SKM-1 treated with dmso at 0.1 percent for 144 hours (cell line): ENCODE measurements at regions not wholly inside any gene's neighbourhood (a gene's known extent, or its start where the extent isn't known, plus 50 kb on each side); places are given as distances from the start of the nearest gene placed in this dataset.

ENCODE experiments used
- DNase-seq: peaks from one replicate; lab custom pipeline; 2025; ENCODE audit not compliant: unreplicated experiment; lab: John Stamatoyannopoulos, UW

DNA sequence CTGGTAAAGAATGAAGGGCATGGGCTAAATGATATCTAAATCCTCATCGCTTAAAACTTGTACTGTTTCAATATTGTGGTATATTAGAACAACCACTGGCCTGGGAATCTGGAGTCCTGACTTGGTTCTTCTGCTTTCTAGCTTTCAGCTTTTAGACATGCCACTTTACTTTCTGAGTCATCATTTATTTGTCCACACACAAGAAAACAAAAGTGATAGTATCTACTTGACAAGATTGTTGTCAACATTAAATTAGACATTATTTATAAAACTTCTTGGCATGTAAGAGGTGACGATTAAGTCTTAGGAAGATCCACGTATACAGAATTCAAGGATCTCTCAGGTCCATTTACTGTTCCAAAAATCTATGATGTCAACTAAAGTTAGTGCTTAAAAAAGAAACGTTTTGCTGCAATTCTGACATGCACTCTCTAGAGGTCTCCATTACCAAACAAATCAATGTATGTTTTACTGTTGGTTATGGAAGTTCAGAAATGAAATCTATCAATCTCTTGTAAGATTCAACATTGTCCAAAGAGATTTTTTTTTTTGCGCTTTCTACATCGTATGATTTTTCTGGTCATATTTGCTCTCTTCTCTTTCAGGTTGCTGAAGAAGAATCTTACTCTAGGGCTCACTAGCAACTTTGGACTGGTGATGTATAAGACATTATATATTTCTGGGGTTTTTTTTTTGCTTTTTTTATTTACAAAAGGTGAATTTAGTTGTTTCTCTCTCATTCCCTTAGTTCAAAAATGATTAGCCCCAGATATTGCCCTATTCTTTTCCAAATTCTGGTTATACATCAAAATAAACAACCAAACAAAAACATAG is 53.6 kb upstream of the DYNC1I1 start:
- DNase-seq: peak; percentile 19

DNA sequence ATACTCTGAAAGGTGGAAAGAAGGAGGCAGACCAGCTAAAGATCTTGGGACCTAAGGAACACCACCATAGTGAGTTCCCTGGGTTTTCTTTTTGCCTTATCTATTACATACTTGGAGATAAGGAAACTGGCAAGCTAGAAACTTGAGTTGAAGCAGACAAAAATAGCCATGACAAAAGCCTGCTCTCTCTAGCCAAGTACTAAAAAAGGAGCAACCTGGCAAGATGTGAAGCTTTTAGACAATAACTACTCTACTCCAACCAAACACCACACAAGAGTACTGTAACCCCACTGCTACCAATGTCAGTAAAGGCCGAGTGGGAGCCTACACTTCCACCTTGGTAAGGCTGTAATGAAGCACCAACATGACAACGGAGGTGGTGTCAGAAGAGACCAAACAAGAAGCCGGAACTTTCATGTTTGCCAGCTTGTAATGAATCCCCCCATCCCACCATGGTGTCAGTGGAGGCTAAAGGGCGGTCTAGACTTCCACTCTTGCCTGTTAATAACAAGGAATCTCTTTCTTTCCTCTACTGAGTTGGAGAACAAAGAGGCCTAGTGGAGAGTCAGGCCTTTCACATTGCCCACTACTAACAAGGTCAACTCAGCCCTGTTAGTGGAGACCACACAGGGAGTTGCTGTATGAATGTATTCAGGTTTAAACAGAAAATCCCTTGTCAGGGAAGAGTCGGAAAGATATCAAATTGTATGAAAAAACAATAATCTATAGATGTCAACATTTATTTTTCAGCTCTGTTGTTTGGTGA is 55.8 kb upstream of the DYNC1I1 start:
- DNase-seq: no peak

GRCh38 chr7:95715274-95715673 is 57.1 kb upstream of the DYNC1I1 start:
- no peak for DNase-seq

GRCh38 chr7:95710711-95711110 is 61.6 kb upstream of the DYNC1I1 start:
- DNase-seq: no peak

DNA sequence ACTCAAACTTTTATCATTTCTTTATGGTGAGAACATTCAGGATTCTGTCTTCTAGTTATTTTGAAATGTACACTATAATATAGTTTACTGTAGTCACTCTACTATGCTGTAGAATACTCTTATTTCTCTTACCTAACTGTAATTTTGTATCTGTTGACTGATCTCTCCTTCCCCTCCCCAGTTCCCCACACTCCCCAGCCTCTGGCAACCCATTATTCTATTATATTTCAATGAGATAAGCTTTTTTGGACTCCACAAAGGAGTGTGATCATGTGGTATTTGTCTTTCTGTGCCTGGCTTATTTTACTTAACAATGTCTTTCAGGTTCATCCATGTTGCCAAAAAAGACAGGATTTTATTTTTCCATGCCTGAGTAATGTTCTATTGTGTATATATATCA is 71.4 kb upstream of the DYNC1I1 start:
- no peak for DNase-seq

DNA sequence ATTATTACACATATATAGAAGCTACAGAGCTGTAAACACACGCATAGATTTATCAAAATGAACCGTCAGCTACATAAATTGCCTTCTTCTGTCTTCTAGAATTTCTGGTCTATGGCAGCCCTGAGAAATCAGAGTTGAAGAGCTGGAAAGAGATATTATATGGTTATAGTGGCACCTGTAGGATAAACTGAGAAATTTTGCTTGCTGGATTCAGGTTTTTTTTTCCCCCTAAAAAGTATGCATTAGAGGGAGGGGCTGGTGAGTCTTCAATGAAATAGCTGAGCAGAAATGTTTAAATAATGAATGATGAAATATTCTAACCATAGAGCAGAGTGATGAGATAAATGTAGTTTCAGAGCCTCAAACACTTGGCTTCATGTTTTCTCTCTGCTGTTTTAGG is 78.0 kb upstream of the DYNC1I1 start:
- no peak for DNase-seq

DNA sequence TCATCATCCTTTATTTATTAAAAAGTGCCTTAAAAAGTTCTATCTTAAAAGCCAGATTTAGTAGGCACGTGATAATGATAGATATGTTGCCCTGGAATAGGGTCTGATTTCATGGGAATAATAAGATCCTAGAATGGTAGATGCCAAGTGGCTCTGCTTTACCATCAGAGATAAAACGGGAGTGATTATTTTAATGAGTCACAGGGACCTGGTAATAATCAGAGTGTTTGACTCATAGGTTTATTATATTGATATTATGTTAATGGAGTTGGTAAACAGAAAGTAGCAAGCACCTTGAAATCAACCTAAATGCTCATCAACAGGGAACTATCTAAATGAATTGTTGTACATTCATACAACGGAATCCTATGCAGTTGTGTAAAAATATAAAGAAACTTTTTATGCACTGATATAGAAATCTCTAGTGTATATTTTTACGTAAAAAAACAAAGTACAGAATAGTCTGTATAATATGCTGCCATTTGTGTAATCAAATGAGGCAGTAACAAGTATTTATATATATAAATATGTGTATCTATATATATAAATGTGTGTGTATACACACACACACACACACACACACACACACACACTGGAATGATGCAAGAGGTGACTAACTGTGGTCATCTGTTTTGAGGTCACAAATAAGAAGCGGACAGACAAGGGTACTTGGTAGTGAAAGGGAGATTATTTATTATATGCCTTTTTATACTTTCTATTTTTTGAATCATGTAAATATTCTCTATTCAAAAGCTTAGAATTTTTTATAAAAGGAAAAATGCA is 78.6 kb upstream of the DYNC1I1 start:
- no peak for DNase-seq

GRCh38 chr7:95691464-95691863 is 80.9 kb upstream of the DYNC1I1 start:
- DNase-seq: no peak

GRCh38 chr7:95690367-95690947 is 81.9 kb upstream of the DYNC1I1 start:
- peak; percentile 34 for DNase-seq

- DNase-seq: no peak
Measured at GRCh38 chr7:95688931-95689495, 83.3 kb upstream of the DYNC1I1 start.

DNA sequence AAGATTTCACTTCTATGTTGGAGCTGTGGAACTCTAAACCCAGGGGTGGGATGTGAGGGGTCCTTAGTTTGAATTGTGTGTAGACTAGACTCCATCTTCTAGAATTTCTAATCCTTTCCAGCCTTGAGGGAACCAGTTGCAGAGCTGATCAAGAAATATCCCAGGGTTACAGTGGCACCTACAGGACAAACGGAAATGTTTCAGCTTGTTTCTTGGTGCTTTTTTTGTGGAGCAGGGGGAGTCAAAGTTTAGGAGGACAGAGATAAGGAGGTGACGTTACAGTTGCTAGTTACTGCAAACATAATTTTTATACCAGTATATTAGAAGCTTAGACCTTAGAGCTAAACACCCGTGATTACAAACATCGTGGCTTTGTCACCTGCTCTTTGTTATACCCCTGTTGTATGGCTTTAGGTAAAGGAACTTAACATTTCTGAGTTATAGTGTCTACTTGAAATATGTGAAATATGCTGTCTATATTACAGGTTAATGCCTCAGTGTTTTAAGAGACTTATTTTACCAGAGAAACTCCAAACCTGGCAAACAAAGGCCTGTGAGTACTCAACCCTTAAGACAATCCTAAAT is 84.5 kb upstream of the DYNC1I1 start:
- DNase-seq: peak; percentile 23

DNA sequence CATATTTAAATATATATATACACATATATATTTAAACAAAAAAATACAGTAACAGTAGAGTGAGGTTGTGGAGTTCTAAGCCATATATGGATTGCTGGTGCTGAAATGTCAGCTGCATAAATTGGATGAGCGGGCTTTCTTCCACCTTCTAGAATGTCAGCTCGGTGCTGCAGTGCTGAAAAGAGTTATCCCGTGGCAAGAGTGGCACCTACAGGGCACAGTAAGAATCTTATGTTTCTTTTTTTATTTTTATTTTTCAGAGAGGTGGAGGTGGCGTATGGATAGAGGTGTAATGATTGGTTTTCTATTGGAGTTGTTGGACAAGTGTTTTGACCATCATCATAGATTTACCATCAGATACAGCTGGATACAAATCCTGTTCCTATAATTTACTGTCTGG is 86.2 kb upstream of the DYNC1I1 start:
- DNase-seq: peak; percentile 52

DNA sequence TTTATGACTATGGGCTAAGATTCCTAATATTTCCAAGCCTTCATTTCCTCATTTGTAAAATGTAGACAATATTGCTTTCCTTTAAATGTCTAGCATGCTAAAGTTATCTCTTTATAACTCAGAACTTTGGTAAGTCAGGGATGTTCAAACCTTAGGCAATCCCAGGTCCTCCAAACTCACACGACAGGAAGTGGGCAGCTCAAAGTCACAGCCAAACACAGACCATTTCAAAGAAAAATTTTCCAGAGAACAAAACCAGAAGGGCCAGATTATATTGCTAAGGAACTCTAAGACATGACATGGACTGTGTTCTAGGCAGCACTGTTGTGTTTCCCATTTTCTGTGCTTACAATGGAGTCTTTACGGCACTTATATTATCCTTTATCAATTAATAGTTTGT is 87.8 kb upstream of the DYNC1I1 start:
- no peak for DNase-seq

GRCh38 chr7:95684037-95684436 is 87.7 kb upstream of the PDK4 start:
- DNase-seq: no peak

DNA sequence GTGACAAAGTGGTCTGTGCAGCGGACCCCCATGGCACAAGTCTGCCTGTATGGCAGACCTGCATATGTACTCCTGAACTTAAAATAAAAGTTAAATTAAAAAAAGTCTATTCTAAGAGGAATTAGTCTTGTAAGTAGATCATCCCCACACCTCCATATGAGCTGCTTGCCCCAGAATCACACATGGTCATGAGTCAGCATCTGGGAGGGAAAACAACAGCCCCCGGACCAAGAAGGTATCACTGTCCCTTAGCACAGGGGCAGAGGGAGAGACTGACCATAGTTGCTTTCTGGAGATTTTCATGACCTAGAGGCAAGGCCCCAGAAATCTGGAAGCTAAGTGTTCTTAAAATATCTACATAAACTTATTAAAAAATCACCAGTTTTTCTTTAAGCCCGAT is 86.6 kb upstream of the PDK4 start:
- no peak for DNase-seq

DNA sequence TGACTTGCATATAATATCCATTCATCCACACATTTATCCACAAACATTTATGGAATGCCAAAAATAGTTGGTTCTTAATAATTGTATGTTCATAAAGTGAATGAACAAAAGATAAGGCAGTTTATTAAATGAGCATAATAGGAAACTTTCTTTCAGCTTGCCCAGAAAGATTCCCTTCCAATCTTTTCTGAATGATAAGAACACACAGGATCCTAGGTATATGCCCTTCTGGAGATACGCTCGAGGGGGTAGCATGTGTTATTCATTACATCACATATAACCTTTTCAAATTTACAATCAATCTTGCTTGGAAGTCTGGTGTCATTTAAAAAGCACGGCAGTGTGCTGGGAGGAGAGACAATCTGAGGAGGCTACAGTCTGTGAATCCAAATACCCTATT is 80.4 kb upstream of the PDK4 start:
- DNase-seq: no peak

DNA sequence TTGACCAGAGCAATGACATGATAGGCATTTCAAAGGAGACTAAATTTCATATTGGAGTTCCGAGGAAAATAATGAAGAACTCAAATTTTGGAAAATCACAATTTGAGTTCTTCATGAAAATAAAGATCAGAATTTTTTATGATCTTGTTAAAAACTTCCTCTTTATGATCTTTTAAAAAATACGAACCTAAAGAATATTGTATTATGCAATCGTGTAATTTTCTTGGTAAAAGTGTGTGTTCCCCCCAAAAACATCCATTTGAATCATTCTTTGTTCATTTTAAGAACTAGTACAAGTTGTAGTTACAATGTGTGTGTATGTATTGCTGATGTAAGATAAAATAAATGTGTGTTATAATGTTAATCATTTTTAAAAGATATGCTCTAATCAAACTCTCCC is 79.3 kb upstream of the PDK4 start:
- DNase-seq: no peak

DNA sequence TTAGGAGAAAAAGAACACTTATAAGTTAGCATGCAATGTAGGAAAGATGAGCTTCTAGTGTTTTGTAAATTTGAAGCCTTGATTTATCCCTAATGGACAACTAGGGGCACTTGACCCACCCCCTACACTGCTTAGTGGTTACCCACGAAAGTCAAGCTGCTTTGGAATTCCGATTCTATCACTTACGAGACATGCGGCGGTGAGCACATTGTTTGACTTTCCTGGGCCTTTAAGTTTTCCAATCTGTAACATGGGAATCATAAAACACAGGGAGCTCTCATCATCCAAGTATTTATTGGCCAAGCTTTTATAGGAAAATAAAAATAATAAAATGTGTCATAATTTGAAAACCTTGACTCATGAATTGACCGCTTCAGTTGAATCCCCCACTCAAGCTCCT is 78.7 kb upstream of the PDK4 start:
- DNase-seq: no peak

- no peak for DNase-seq
Measured at GRCh38 chr7:95674101-95674500, 77.8 kb upstream of the PDK4 start.

- DNase-seq: no peak
Measured at GRCh38 chr7:95672434-95672833, 76.1 kb upstream of the PDK4 start.

DNA sequence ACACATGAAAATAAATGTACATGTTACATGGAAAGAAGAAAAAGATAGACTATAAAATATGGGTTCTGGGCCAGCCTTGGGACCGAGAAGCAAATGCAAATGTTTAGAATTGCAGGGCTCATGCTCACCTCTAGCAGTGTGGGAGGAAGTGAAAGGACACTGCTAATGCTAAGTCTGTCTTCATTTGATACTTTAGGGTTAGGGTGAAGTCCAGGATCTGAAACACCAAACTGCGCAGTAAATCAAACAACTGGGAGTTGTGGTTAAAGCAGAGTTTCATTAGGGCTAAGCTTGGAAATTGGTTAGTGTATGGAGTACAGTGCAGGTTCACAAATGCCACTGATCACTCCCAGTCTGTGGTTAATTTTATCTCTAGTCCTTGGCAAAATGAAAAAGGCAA is 73.2 kb upstream of the PDK4 start:
- no peak for DNase-seq
